MM.1S (cell line): ENCODE measurements at regions not wholly inside any gene's neighbourhood (a gene's known extent, or its start where the extent isn't known, plus 50 kb on each side); places are given as distances from the start of the nearest gene placed in this dataset.

Source experiments
- DNase-seq: peaks from one replicate; pipeline ENCODE4 v3.0.0-alpha.2; 2015
- H2AFZ ChIP-seq: fragments of 300-600 bp; sonication (generic); 2 replicates; pipeline ENCODE4 v1.6.0; 2016; ENCODE audit warnings: antibody characterized with exemption, low read length
- H3F3A ChIP-seq: fragments of 300-600 bp; sonication (generic); 2 replicates; pipeline ENCODE4 v1.6.1; 2016; ENCODE audit warnings: mild to moderate bottlenecking, antibody characterized with exemption, low read length, moderate library complexity, mixed read lengths; ENCODE audit not compliant: insufficient read depth
- H3K27ac ChIP-seq: fragments of 300-600 bp; sonication (generic); 2 replicates; pipeline ENCODE4 v1.5.1; 2016; ENCODE audit warnings: mild to moderate bottlenecking, low read length
- H3K27me3 ChIP-seq: fragments of 300-600 bp; sonication (generic); replicated peaks from 2 replicates; pipeline ENCODE4 v1.6.0; 2016; ENCODE audit warnings: low read length; ENCODE audit not compliant: insufficient read depth
- H3K36me3 ChIP-seq: fragments of 300-600 bp; sonication (generic); replicated peaks from 2 replicates; pipeline ENCODE4 v1.6.1; 2016; ENCODE audit warnings: mild to moderate bottlenecking, low read length, mixed read lengths; ENCODE audit not compliant: insufficient read depth
- H3K4me1 ChIP-seq: fragments of 300-600 bp; sonication (generic); 2 replicates; pipeline ENCODE4 v1.6.1; 2016; ENCODE audit warnings: low read length, mixed read lengths
- H3K4me2 ChIP-seq: fragments of 300-600 bp; sonication (generic); 2 replicates; pipeline ENCODE4 v1.6.0; 2016; ENCODE audit warnings: low read depth, low read length
- H3K4me3 ChIP-seq: fragments of 300-600 bp; sonication (generic); 2 replicates; pipeline ENCODE4 v1.5.1; 2016; ENCODE audit warnings: low read length, mixed read lengths
- H3K79me2 ChIP-seq: fragments of 300-600 bp; sonication (generic); 2 replicates; pipeline ENCODE4 v1.6.1; 2016; ENCODE audit warnings: mixed run types, low read length, mixed read lengths
- H3K9ac ChIP-seq: fragments of 300-600 bp; sonication (generic); 2 replicates; pipeline ENCODE4 v1.6.1; 2016; ENCODE audit warnings: low read length, mixed read lengths
- H3K9me2 ChIP-seq: fragments of 300-600 bp; sonication (generic); replicated peaks from 2 replicates; pipeline ENCODE4 v1.6.1; 2016; ENCODE audit warnings: mild to moderate bottlenecking, low read length, mixed read lengths; ENCODE audit not compliant: insufficient read depth
- H3K9me3 ChIP-seq: fragments of 300-600 bp; sonication (generic); replicated peaks from 2 replicates; pipeline ENCODE4 v1.6.1; 2016; ENCODE audit warnings: mild to moderate bottlenecking, low read length, mixed read lengths; ENCODE audit not compliant: insufficient read depth
- H4K20me1 ChIP-seq: fragments of 300-600 bp; sonication (generic); 2 replicates; pipeline ENCODE4 v1.6.1; 2016; ENCODE audit warnings: mild to moderate bottlenecking, low read length, moderate library complexity, mixed read lengths; ENCODE audit not compliant: insufficient read depth
- CTCF ChIP-seq: fragments of 300-600 bp; sonication (generic); IDR thresholded peaks from 2 replicates; pipeline ENCODE4 v1.5.1; 2016; ENCODE audit warnings: antibody characterized with exemption, low read length, mixed read lengths
- EZH2 ChIP-seq: fragments of 300-600 bp; sonication (generic); optimal IDR thresholded peaks from 2 replicates; pipeline ENCODE3; 2017; ENCODE audit warnings: low read depth, mild to moderate bottlenecking, antibody characterized with exemption, low read length, mixed read lengths
- EZH2phosphoT487 ChIP-seq: fragments of 300-600 bp; sonication (generic); IDR thresholded peaks from 2 replicates; pipeline ENCODE4 v1.6.1; 2018; ENCODE audit warnings: antibody characterized with exemption, low read length

DNA sequence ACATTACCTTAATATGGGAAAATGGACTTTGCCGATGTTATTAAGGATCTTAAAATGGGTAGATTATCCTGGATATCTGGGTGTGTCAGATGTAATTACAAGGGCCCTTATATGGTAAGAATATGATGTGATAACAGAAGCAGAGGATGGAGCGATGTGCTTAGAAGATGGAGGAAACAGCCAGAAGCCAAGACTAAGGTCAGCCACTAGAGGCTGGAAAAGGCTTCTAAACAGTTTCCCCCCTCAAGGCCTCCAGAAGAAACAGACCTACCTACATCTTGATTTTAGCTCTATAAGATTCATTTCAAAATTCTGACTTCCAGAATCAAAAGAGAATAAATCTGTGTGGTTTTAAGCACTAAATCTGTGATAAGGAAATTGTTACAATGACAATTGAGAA lies 131.9 kb downstream of the CAAP1 start:
- Histone ChIP-seq H4K20me1 (no peaks in the 10 kb centered on the region), H3K9me3 (no peaks in the 10 kb centered on the region), H2AFZ (no peak overlapping the region)

GRCh38 chr9:26758655-26759054 lies 133.9 kb downstream of the CAAP1 start:
- no peak for DNase-seq
- Histone ChIP-seq H3K9ac (no peak overlapping the region), H3F3A (no peaks in the 10 kb centered on the region)

More for the DNA sequence above, 131.9 kb downstream of the CAAP1 start:
- Histone ChIP-seq H3K9ac (no peak overlapping the region), H3K4me1 (no peaks in the 10 kb centered on the region), H3K27me3 (no peaks in the 10 kb centered on the region), H3K36me3 (no peaks in the 10 kb centered on the region), H3K4me3 (no peak overlapping the region), H3K27ac (no peak overlapping the region), H3K9me2 (no peaks in the 10 kb centered on the region), H3K4me2 (no peak overlapping the region), H3K79me2 (no peaks in the 10 kb centered on the region), H3F3A (no peaks in the 10 kb centered on the region)
- DNase-seq: no peak
- TF ChIP-seq CTCF (no peak), EZH2 (no peak), EZH2phosphoT487 (no peak)

DNA sequence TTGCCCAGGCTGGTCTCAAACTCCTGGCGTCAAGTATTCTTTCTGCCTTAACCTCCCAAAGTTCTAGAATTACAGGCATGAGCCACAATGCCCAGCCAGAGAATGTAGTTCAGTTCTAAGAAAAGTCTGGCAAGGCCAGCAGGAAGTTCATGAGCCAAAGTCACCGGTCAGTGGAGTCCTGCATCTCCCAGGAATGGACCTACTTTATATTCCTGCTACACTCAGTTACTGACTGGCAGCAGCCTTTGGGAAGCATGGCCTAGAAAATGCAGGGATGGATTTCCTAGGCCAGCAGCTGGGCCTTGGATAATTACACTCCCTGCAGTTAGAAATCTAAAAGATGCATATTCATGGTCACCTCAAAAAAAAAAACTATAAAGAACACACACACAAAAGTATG lies 135.7 kb downstream of the CAAP1 start:
- Histone ChIP-seq H3K4me1 (no peaks in the 10 kb centered on the region), H3K9me2 (no peaks in the 10 kb centered on the region), H3K9ac (no peak overlapping the region), H4K20me1 (no peaks in the 10 kb centered on the region), H3K36me3 (no peaks in the 10 kb centered on the region), H3K4me3 (no peak overlapping the region), H3K27me3 (no peaks in the 10 kb centered on the region), H3K27ac (no peak overlapping the region), H3K9me3 (no peaks in the 10 kb centered on the region), H2AFZ (no peak overlapping the region), H3F3A (no peaks in the 10 kb centered on the region), H3K79me2 (no peaks in the 10 kb centered on the region), H3K4me2 (no peak overlapping the region)
- DNase-seq: no peak
- TF ChIP-seq EZH2: no peak
- no peak for TF ChIP-seq CTCF
- TF ChIP-seq EZH2phosphoT487: no peak

More at GRCh38 chr9:26758655-26759054, 133.9 kb downstream of the CAAP1 start:
- Histone ChIP-seq H3K36me3 (no peaks in the 10 kb centered on the region), H3K4me1 (no peaks in the 10 kb centered on the region), H3K79me2 (no peaks in the 10 kb centered on the region), H3K4me3 (no peak overlapping the region), H3K4me2 (no peak overlapping the region), H3K27me3 (no peaks in the 10 kb centered on the region), H3K9me3 (no peaks in the 10 kb centered on the region), H4K20me1 (no peaks in the 10 kb centered on the region), H3K9me2 (no peaks in the 10 kb centered on the region), H2AFZ (no peak overlapping the region), H3K27ac (no peak overlapping the region)
- no peak for TF ChIP-seq EZH2
- no peak for TF ChIP-seq EZH2phosphoT487
- no peak for TF ChIP-seq CTCF
